ENCODE measurements at regions not wholly inside any gene's neighbourhood (a gene's known extent, or its start where the extent isn't known, plus 50 kb on each side); places are given as distances from the start of the nearest gene placed in this dataset.

- no peak overlapping the region for H3K27ac ChIP-seq
- no peak for TF ChIP-seq ZFX (IDR thresholded peaks at IDR 0.05; ENCODE audit: borderline replicate concordance)
- TF ChIP-seq CTCF (IDR thresholded peaks at IDR 0.05) = no peak
Measured at GRCh38 chr5:167207081-167207480, 1084.4 kb upstream of the WWC1 start.

- TF ChIP-seq ZFX (IDR thresholded peaks at IDR 0.05; ENCODE audit: borderline replicate concordance) (no peak), CTCF (IDR thresholded peaks at IDR 0.05) (no peak)
Measured at GRCh38 chr5:167208911-167209310, 1082.5 kb upstream of the WWC1 start.

GRCh38 chr5:167217097-167217743 lies 1074.2 kb upstream of the WWC1 start:
- TF ChIP-seq CTCF (IDR thresholded peaks at IDR 0.05) (peak; percentile 29), ZFX (IDR thresholded peaks at IDR 0.05; ENCODE audit: borderline replicate concordance) (no peak)
- H3K27ac ChIP-seq = no peak overlapping the region

More at GRCh38 chr5:167208911-167209310, 1082.5 kb upstream of the WWC1 start:
- no peak overlapping the region for H3K27ac ChIP-seq

GRCh38 chr5:167219298-167219697 lies 1072.1 kb upstream of the WWC1 start:
- no peak for TF ChIP-seq CTCF (IDR thresholded peaks at IDR 0.05)
- TF ChIP-seq ZFX (IDR thresholded peaks at IDR 0.05; ENCODE audit: borderline replicate concordance) = no peak
- H3K27ac ChIP-seq = no peak overlapping the region

GRCh38 chr5:167226386-167226785 lies 1065.1 kb upstream of the WWC1 start:
- TF ChIP-seq ZFX (IDR thresholded peaks at IDR 0.05; ENCODE audit: borderline replicate concordance) (no peak), CTCF (IDR thresholded peaks at IDR 0.05) (no peak)
- no peak overlapping the region for H3K27ac ChIP-seq

GRCh38 chr5:167228134-167228533 lies 1063.3 kb upstream of the WWC1 start:
- no peak overlapping the region for H3K27ac ChIP-seq
- TF ChIP-seq ZFX (IDR thresholded peaks at IDR 0.05; ENCODE audit: borderline replicate concordance) (no peak), CTCF (IDR thresholded peaks at IDR 0.05) (no peak)

GRCh38 chr5:167229751-167230150 lies 1061.7 kb upstream of the WWC1 start:
- H3K27ac ChIP-seq = no peak overlapping the region
- TF ChIP-seq ZFX (IDR thresholded peaks at IDR 0.05; ENCODE audit: borderline replicate concordance) = no peak
- no peak for TF ChIP-seq CTCF (IDR thresholded peaks at IDR 0.05)
